ENCODE measurements at regions not wholly inside any gene's neighbourhood (a gene's known extent, or its start where the extent isn't known, plus 50 kb on each side); places are given as distances from the start of the nearest gene placed in this dataset.

GRCh38 chr10:112871021-112871420 lies 79.0 kb upstream of the TCF7L2 start:
- no peak for DNase-seq

GRCh38 chr10:112872728-112873127 lies 77.3 kb upstream of the TCF7L2 start:
- DNase-seq = no peak

GRCh38 chr10:112873541-112873940 lies 76.5 kb upstream of the TCF7L2 start:
- DNase-seq = no peak

- no peak for DNase-seq
Measured at GRCh38 chr10:112874982-112875381, 75.1 kb upstream of the TCF7L2 start.

- DNase-seq = peak; percentile 9
Measured at GRCh38 chr10:112875476-112876267, 74.4 kb upstream of the TCF7L2 start.

- DNase-seq = no peak
Measured at GRCh38 chr10:112880633-112881530, 69.2 kb upstream of the TCF7L2 start.

GRCh38 chr10:112883360-112884178 lies 66.5 kb upstream of the TCF7L2 start:
- DNase-seq = no peak

- DNase-seq = no peak
Measured at GRCh38 chr10:112884179-112884504, 65.9 kb upstream of the TCF7L2 start.

- no peak for DNase-seq
Measured at GRCh38 chr10:112886463-112886862, 63.6 kb upstream of the TCF7L2 start.

- no peak for DNase-seq
Measured at GRCh38 chr10:112887968-112888367, 62.1 kb upstream of the TCF7L2 start.

GRCh38 chr10:112895292-112895691 lies 54.8 kb upstream of the TCF7L2 start:
- no peak for DNase-seq

- no peak for DNase-seq
Measured at GRCh38 chr10:112896273-112896672, 53.8 kb upstream of the TCF7L2 start.

GRCh38 chr10:112896722-112897121 lies 53.3 kb upstream of the TCF7L2 start:
- no peak for DNase-seq

- DNase-seq = no peak
Measured at GRCh38 chr10:112898540-112899390, 51.3 kb upstream of the TCF7L2 start.

- DNase-seq = no peak
Measured at GRCh38 chr10:112899391-112900065, 50.5 kb upstream of the TCF7L2 start.

Data from amniotic stem cell (primary cell).